GM19438 (cell line): ENCODE measurements at regions not wholly inside any gene's neighbourhood (a gene's known extent, or its start where the extent isn't known, plus 50 kb on each side); places are given as distances from the start of the nearest gene placed in this dataset.

Experiments used
- ATAC-seq: cut with Tn5 transposase; IDR thresholded peaks from one replicate; pipeline ENCODE4 v1.9.1; 2021; ENCODE audit warnings: low read depth; ENCODE audit not compliant: unreplicated experiment

GRCh38 chr6:128686084-128686483, 165.7 kb upstream of the PTPRK start:
- ATAC-seq = no peak

- ATAC-seq = no peak
Measured at GRCh38 chr6:128676456-128676855, 156.1 kb upstream of the PTPRK start.

DNA sequence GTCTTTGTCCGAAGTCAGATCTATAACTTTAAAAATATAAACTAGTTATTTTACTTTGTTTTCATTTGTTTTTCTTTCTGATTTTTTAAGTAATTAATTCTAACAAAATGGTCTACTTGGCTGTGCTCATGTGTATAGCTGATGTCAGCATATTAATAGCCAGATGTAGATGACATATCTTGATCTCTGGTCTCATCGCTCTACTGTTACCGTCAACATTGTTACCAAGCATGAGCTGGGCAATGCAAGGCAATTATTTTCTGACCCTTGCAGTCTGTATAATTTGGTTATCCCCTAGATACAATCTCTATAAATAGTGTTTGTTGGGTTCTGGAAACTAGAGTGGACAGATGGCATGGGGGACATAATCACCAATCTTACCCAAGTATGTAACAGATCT, 151.6 kb upstream of the PTPRK start:
- no peak for ATAC-seq

DNA sequence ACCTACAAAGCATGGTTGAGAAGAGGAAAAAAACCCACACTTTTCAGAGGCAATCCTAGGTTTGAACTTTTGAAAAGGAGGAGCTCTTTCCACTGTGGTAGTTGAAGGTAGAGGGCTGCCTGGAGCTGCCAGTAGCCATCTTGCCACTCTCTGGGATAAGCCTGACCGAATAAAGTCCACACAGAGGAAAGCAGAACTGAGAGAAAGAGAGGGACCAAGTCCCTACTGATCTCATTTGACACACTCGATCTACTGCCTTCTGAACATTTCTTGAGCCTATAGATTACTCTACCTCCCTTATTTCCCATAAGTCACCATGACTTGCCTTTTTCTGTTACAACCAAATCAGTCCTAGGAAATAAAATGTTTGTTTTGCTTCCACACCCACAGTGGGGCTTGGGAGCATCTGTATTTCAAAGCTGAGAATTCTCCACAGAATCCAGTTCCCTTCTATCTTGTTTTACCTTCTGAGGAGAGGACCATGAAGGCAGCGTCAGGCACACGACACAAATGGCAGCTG, 147.0 kb upstream of the PTPRK start:
- no peak for ATAC-seq

GRCh38 chr6:128666405-128666804, 146.0 kb upstream of the PTPRK start:
- no peak for ATAC-seq

GRCh38 chr6:128663238-128663637, 142.8 kb upstream of the PTPRK start:
- ATAC-seq = peak; percentile 83

DNA sequence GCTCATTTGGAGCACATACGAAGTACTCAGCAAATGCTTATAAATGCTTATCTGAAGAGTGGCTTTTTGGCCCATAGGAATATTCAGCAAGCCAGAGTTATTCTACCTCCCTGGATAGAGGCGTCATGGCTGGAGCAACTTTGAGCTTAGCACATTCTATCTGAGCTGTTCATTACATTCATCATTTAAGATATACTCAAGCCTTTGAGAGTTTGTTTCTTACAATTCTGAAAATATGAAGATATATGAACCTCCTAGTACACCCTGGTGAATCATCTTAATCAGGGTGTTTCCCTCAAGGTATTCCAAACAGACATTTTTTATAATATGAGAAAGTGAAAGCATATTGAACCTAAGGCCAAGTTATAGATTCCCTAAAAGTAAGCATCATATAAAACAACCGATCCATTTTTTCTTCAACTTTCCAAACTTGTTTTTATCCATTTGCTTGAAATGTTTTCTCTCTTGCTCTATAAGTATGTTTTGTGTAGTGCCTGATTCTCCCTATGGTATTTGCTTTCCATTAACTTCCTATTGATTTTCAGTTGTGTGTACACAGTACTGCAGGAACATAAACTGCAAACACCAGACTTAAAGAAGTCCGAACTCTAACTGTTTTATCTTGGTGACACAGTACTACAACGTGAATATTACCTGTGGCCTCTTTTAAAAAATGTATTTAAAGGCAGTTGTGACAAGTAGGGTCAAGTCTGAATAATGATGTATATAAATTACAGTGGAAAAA, 139.7 kb upstream of the PTPRK start:
- ATAC-seq = no peak

GRCh38 chr6:128659276-128659675, 138.9 kb upstream of the PTPRK start:
- ATAC-seq = no peak

DNA sequence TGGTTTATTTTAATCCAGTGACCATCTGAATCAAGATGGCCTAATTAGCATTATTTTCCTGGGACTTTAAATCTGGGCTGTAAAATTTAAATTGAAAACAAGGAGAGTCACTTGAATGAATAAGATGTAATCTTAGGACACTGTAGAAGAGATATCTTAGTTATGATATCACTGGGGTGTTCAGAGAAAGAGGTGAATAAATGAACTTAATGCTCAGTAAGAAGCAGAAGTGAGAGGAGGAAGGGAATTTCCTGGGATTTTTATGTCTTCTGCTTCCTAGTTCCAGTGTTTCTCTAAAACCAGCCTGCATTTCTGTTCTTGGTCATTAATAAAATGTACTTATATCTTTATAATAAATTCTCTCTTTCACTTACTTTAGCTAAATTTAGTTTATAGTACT, 136.8 kb upstream of the PTPRK start:
- no peak for ATAC-seq

DNA sequence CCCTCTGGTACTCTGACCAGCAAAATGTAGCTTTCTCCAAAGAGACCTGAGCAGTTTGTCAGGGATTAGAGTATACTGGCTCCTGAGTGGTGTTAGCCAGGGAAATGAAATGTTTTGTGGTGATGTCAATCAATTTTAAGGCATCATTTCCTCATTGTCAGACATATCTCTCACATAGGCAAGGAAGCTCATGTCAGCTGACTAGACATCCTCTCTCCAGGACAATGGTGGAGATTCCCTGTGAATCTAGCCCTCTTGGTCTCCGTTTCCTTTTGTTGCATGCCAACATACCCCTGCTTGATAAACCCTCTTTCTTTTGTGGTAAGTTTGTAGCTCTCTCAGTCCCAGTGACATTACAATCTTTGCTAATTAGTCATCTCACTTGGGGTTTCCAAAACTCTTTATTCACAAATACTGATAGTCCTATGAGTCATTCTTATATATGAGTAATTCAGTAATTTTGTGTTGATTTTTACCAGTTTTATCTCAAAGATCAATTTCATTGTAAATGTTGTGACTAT, 135.6 kb upstream of the PTPRK start:
- ATAC-seq = peak; percentile 49

- ATAC-seq = no peak
Measured at GRCh38 chr6:128648022-128648598, 127.7 kb upstream of the PTPRK start.

- ATAC-seq = no peak
Measured at GRCh38 chr6:128642132-128642531, 121.7 kb upstream of the PTPRK start.

GRCh38 chr6:128641703-128642102, 121.3 kb upstream of the PTPRK start:
- no peak for ATAC-seq

DNA sequence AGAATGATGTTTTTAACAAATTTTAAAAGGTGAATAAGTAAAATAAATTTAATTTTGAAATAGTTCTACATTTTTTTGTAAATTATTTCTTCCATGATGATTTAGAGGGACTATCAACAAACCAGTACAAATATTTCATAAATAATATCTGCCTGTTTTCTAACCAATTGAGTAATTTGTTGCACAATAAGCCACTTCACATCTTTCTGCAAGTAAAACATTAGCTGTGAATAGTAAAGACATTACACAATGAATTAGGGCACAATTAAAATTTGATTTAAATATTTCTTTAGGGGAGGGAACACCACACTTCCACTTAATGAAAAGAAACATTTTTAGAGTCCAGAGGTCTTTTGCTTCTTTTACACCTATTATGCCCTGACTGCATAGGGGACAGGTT, 118.4 kb upstream of the PTPRK start:
- ATAC-seq = no peak

- no peak for ATAC-seq
Measured at GRCh38 chr6:128635219-128635618, 114.8 kb upstream of the PTPRK start.

- no peak for ATAC-seq
Measured at GRCh38 chr6:128632131-128632530, 111.7 kb upstream of the PTPRK start.

- ATAC-seq = no peak
Measured at GRCh38 chr6:128631031-128631430, 110.6 kb upstream of the PTPRK start.

GRCh38 chr6:128630213-128630612, 109.8 kb upstream of the PTPRK start:
- no peak for ATAC-seq

GRCh38 chr6:128617285-128617684, 96.9 kb upstream of the PTPRK start:
- ATAC-seq = no peak

DNA sequence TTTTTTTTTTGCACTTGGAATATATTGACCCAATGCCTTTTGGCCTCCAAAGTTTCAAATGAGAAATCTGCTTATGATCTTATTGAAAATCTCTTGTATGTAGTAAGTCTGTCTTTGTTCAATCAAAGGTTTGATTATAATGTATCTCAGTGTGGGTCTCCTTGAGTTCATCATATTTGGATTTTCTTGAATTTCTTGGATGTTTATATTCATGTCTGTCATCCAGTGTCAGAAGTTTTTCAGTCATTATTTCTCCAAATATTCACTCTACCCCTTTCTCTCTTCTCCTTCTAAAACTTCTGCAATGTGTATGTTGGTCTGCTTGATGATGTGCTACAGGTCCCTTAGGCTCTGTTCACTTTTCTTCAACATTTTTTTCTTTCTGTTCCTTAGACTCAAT, 95.9 kb upstream of the PTPRK start:
- ATAC-seq = no peak

- no peak for ATAC-seq
Measured at GRCh38 chr6:128606611-128607010, 86.2 kb upstream of the PTPRK start.

- ATAC-seq = no peak
Measured at GRCh38 chr6:128605961-128606360, 85.6 kb upstream of the PTPRK start.
